DMS 273 (cell line): ENCODE measurements at regions not wholly inside any gene's neighbourhood (a gene's known extent, or its start where the extent isn't known, plus 50 kb on each side); places are given as distances from the start of the nearest gene placed in this dataset.
"Not testable (repeated sequence)": the region's sequence is repeated elsewhere in the genome, so short reads cannot be mapped to it uniquely, and the experiment has no call there.

Experiments used
- DNase-seq: peaks from one replicate; lab custom pipeline; 2025; ENCODE audit not compliant: unreplicated experiment; lab: John Stamatoyannopoulos, UW

- not testable (repeated sequence) for DNase-seq
Observed at GRCh38 chr1:207196135-207196534, 92.1 kb downstream of the C4BPA start.

GRCh38 chr1:207201534-207201933, 97.5 kb downstream of the C4BPA start:
- not testable (repeated sequence) for DNase-seq

DNA sequence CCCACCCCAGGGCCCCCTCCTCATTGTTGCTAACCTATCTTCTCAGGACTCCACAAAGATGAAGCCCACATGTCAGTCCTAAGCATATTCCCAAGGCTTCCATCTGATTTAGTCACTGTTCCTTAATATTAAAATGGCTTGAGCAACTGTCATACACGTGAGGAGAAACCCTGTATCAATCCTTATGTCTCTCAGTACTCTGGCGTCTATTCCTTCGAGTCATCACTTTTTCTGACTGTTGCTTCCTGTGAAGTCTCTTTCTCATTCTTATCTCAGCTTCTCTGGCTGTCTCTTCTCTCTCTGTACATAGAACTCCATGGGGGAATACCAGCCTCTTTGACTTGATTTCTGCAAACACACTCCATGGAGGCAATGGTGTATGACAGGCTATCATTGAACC, 98.4 kb downstream of the C4BPA start:
- DNase-seq: no peak

DNA sequence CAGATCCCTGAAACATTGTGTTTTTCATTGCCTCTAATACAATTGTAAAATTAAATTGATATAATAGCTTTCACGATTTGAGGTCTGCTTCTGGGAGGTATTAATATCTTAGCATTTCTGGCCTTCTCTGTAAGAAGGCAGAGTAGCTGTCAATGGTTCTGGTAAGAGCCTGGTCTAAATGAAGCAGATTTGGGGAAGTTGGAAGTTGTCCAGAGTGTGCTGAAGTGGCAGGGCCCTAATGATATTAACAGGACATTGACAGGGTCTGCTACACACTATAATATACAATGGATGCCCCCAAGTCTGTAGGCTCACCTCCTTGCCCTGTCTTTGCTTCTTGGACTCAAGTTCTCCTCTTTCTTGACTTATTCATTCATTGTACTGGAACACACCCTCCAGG, 99.5 kb downstream of the C4BPA start:
- no peak for DNase-seq

DNA sequence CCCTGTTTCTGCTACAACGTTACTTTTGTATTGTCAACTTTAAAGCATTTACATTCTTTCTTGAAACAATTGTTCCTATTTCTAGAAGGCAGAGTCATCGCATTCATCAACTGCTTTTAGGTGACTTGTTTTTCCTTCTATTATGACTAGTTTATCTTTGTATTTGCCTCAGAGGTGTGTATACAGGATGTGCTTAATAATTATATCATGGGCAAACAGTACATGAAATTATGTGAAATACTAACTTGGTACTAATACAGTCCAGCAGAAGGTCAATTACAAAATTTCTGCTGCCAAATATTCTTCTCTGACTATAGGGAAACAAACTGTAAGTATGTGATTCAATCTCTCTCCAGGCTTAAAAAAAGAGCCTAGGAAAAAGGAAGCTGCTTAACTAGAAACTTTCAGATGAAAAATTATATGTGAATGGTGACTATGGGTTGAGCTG, 101.6 kb downstream of the C4BPA start:
- no peak for DNase-seq

DNA sequence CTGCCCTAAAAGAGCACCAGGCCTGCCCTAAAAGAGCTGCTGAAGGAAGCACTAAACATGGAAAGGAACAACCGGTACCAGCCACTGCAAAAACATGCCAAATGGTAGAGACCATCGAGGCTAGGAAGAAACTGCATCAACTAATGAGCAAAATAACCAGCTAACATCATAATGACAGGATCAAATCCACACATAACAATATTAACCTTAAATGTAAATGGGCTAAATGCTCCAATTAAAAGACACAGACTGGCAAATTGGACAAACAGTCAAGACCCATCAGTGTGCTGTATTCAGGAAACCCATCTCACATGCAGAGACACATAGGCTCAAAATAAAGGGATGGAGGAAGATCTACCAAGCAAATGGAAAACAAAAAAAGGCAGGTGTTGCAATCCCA, 104.7 kb downstream of the C4BPA start:
- not testable (repeated sequence) for DNase-seq

DNA sequence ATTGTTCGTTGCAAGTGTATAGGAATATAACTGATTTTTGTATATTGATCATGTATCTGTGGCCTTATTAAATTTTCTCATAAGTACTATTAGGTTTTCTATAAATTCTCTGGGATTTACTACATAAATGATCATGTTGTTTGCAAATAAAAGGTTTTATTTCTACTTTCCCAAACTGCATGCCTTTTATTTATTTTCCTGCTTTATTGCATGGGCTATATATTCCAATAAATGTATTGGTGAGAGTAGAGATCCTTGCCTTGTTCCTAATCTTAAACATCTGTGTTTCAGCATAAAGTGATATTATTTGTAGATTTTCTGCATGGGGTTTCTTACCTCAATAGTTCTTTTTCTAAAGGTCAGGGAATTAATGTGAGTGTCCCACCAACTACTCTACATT, 107.0 kb upstream of the CD55 start:
- DNase-seq: no peak

- no peak for DNase-seq
Observed at GRCh38 chr1:207217778-207218511, 103.5 kb upstream of the CD55 start.

- DNase-seq: peak; percentile 15
Observed at GRCh38 chr1:207218512-207219362, 102.7 kb upstream of the CD55 start.

- no peak for DNase-seq
Observed at GRCh38 chr1:207219979-207220889, 101.2 kb upstream of the CD55 start.

DNA sequence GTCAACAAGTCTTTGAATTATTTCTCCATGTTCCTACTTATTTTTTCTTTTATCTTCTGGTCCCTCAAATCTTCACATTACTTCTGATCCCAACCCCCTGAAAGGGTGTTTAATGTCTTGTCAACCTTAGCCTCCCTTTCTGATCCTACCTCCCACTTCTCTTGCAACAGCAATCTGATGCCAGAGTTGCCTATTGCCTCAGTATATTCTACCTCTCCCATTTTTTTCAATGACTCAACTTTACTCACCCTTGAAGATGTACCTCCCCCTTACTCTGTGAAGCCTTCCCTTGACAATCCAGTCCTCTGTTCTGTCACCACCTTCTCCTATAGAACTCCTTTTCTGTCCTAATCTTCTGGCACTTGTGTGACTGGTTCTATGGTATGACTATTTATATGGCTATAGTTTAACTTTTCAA, 99.5 kb upstream of the CD55 start:
- DNase-seq: no peak

DNA sequence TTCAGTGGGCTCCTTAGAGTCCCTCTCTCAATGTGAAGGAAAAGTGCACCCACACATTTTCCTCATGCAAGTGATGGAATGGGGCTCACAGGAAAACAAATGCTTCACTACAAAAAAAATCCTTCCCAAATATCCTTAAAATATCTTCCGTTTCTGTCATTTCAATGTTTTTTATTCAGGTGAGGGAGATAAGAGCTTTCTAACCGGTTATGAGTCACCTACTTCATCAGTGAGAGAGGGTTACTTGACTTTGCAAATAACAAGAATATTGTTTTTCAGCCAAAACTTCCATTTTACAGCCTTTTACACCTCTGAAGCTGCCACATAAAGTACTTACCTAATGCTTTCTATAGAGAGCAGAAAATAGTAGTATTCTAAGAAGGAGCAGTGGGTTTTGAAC, 98.3 kb upstream of the CD55 start:
- no peak for DNase-seq

DNA sequence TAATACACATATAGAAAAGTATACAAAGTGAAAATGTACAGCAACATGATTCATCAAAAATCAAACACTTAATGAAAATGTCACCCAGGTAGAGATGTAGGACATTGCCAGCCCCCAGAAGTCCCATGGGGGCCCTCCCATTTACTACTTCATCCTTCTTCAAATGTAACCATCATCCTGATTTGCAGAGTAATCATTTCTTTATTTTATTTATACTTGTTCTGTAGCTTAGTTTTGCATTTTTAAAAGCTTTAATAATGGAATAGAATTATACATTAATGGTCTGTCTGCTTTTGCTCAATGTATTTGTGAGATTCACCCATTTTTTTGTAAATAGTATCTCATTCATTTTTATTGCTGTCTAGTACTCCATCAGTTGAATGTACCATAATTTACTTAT, 96.8 kb upstream of the CD55 start:
- no peak for DNase-seq

- no peak for DNase-seq
Observed at GRCh38 chr1:207227131-207227630, 94.3 kb upstream of the CD55 start.

DNA sequence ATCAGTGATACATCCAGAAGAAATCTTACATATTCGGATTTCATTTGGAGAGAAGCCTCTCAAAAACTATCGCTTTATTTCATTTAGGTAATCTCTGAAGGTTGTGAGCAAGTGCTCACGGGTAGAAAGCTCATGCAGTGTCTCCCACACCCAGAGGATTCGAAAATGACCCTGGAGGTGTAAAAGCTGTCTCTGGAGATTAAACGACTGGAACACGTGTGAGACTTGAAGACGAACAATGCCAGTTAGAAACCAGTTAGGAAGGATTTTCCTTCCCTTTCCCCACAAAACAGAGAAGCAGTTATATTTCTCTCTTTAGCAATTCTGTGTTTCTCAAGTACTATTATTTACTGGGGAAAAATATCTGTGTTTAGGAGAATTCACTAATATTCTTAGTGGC, 92.5 kb upstream of the CD55 start:
- no peak for DNase-seq

GRCh38 chr1:207230441-207230840, 91.0 kb upstream of the CD55 start:
- no peak for DNase-seq

GRCh38 chr1:207234690-207235089, 86.8 kb upstream of the CD55 start:
- no peak for DNase-seq

GRCh38 chr1:207239874-207240273, 81.6 kb upstream of the CD55 start:
- DNase-seq: no peak

- no peak for DNase-seq
Observed at GRCh38 chr1:207240325-207241101, 81.0 kb upstream of the CD55 start.
